Putamen (tissue), 1 donor: ENCODE measurements at regions not wholly inside any gene's neighbourhood (a gene's known extent, or its start where the extent isn't known, plus 50 kb on each side); places are given as distances from the start of the nearest gene placed in this dataset.
"Not testable (repeated sequence)": the region's sequence is repeated elsewhere in the genome, so short reads cannot be mapped to it uniquely, and the experiment has no call there.

ENCODE experiments used
- DNase-seq: peaks from one replicate; pipeline ENCODE4 v3.0.0-alpha.2; 2016; ENCODE audit warnings: low spot score

GRCh38 chr20:6662309-6662708 lies 105.2 kb upstream of the BMP2 start:
- DNase-seq = no peak

- no peak for DNase-seq
Measured at GRCh38 chr20:6660441-6660840, 107.0 kb upstream of the BMP2 start.

- DNase-seq = not testable (repeated sequence)
Measured at GRCh38 chr20:6658909-6659308, 108.6 kb upstream of the BMP2 start.

GRCh38 chr20:6657904-6658303 lies 109.6 kb upstream of the BMP2 start:
- no peak for DNase-seq

- no peak for DNase-seq
Measured at GRCh38 chr20:6657111-6657510, 110.4 kb upstream of the BMP2 start.

- DNase-seq = no peak
Measured at GRCh38 chr20:6654513-6655252, 112.8 kb upstream of the BMP2 start.

GRCh38 chr20:6651561-6651960 lies 115.9 kb upstream of the BMP2 start:
- no peak for DNase-seq

- DNase-seq = no peak
Measured at GRCh38 chr20:6651016-6651415, 116.5 kb upstream of the BMP2 start.

- no peak for DNase-seq
Measured at GRCh38 chr20:6646021-6646636, 121.4 kb upstream of the BMP2 start.

GRCh38 chr20:6644813-6645628 lies 122.5 kb upstream of the BMP2 start:
- no peak for DNase-seq

GRCh38 chr20:6641012-6641411 lies 126.5 kb upstream of the BMP2 start:
- no peak for DNase-seq

GRCh38 chr20:6637160-6637579 lies 130.3 kb upstream of the BMP2 start:
- DNase-seq = no peak

GRCh38 chr20:6636209-6637159 lies 131.0 kb upstream of the BMP2 start:
- peak; percentile 8 for DNase-seq

- DNase-seq = no peak
Measured at GRCh38 chr20:6635034-6635736, 132.3 kb upstream of the BMP2 start.

GRCh38 chr20:6632187-6632586 lies 135.3 kb upstream of the BMP2 start:
- no peak for DNase-seq

- no peak for DNase-seq
Measured at GRCh38 chr20:6630514-6630913, 137.0 kb upstream of the BMP2 start.

- no peak for DNase-seq
Measured at GRCh38 chr20:6629564-6629963, 137.9 kb upstream of the BMP2 start.

GRCh38 chr20:6626805-6627204 lies 140.7 kb upstream of the BMP2 start:
- DNase-seq = no peak

GRCh38 chr20:6623989-6624388 lies 143.5 kb upstream of the BMP2 start:
- DNase-seq = no peak

- DNase-seq = no peak
Measured at GRCh38 chr20:6622041-6622440, 145.4 kb upstream of the BMP2 start.

- DNase-seq = no peak
Measured at GRCh38 chr20:6618051-6618450, 149.4 kb upstream of the BMP2 start.
